GM23248 (cell line): ENCODE measurements at regions not wholly inside any gene's neighbourhood (a gene's known extent, or its start where the extent isn't known, plus 50 kb on each side); places are given as distances from the start of the nearest gene placed in this dataset.

Experiments
- EZH2 ChIP-seq: fragments of 200-600 bp; sonication (generic); IDR thresholded peaks from 2 replicates; pipeline ENCODE4 v1.6.1; 2018; ENCODE audit warnings: antibody characterized with exemption, mild to moderate bottlenecking; ENCODE audit not compliant: insufficient read depth, poor library complexity, severe bottlenecking
- EZH2phosphoT487 ChIP-seq: fragments of 200-600 bp; sonication (generic); IDR thresholded peaks from 2 replicates; pipeline ENCODE4 v1.6.1; 2018; ENCODE audit warnings: antibody characterized with exemption, moderate library complexity, mild to moderate bottlenecking, low read depth; ENCODE audit not compliant: insufficient read depth

DNA sequence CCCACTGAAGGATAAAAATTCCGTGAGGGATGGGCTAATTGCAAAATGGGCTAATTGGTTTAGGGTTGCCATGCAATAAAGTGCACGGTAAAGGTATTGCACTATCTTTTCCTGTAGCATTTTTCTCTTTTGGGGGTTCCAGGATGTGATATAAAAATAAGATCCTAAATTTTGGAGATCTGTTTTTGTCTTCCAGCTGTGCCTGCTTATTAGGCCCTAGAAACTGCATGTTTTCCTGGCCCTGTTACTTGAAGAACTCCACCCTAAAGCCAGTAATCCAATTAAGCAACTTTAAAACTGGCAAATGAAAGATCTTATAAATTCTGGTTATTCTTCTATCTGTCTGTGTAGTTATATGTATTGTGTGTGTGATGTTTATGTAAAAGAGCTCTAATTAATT lies 2489.6 kb downstream of the PCDH9 start:
- TF ChIP-seq EZH2 (no peak), EZH2phosphoT487 (no peak)
